HL-60 (cell line): ENCODE measurements at regions not wholly inside any gene's neighbourhood (a gene's known extent, or its start where the extent isn't known, plus 50 kb on each side); places are given as distances from the start of the nearest gene placed in this dataset.

Experiments used
- GABPA ChIP-seq: IDR thresholded peaks from 2 replicates; pipeline ENCODE4 v1.6.1; 2012; ENCODE audit warnings: low read depth
- POLR2AphosphoS5 ChIP-seq: IDR thresholded peaks from 2 replicates; pipeline ENCODE4 v1.6.1; 2012; ENCODE audit warnings: low read depth
- TF ChIP-seq, protein P1 (sequence below): IDR thresholded peaks from one replicate; pipeline ENCODE4 v1.5.1; 2011; ENCODE audit warnings: low read length, control low read depth, inconsistent platforms; ENCODE audit not compliant: insufficient read depth
- TF ChIP-seq, protein P2 (sequence below): IDR thresholded peaks from 2 replicates; pipeline ENCODE4 v1.6.1; 2012; ENCODE audit warnings: low read depth; ENCODE audit not compliant: insufficient replicate concordance

DNA sequence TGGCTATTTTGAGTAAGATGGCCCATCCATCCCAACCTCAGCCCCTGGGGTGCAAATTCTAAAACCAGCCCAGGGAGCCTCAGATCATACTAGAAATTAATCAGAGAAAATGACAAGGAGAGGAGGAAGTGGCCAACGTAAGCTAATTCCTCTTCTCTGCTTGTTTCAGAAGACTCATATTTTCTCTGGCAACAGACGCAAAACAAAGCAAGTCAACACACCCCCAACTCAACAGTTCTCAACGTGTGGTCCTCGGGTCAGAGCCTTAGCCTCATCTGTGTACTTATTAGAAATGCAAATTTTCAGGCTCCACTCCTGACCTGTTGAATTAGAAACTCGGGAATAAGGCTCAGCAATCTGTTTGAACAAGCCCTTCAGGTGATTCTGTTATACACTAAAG lies 413.9 kb upstream of the AUTS2 start:
- TF ChIP-seq POLR2AphosphoS5 (no peak), GABPA (no peak)
- TF ChIP-seq, protein P1, sequence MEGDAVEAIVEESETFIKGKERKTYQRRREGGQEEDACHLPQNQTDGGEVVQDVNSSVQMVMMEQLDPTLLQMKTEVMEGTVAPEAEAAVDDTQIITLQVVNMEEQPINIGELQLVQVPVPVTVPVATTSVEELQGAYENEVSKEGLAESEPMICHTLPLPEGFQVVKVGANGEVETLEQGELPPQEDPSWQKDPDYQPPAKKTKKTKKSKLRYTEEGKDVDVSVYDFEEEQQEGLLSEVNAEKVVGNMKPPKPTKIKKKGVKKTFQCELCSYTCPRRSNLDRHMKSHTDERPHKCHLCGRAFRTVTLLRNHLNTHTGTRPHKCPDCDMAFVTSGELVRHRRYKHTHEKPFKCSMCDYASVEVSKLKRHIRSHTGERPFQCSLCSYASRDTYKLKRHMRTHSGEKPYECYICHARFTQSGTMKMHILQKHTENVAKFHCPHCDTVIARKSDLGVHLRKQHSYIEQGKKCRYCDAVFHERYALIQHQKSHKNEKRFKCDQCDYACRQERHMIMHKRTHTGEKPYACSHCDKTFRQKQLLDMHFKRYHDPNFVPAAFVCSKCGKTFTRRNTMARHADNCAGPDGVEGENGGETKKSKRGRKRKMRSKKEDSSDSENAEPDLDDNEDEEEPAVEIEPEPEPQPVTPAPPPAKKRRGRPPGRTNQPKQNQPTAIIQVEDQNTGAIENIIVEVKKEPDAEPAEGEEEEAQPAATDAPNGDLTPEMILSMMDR: no peak
- TF ChIP-seq, protein P2, sequence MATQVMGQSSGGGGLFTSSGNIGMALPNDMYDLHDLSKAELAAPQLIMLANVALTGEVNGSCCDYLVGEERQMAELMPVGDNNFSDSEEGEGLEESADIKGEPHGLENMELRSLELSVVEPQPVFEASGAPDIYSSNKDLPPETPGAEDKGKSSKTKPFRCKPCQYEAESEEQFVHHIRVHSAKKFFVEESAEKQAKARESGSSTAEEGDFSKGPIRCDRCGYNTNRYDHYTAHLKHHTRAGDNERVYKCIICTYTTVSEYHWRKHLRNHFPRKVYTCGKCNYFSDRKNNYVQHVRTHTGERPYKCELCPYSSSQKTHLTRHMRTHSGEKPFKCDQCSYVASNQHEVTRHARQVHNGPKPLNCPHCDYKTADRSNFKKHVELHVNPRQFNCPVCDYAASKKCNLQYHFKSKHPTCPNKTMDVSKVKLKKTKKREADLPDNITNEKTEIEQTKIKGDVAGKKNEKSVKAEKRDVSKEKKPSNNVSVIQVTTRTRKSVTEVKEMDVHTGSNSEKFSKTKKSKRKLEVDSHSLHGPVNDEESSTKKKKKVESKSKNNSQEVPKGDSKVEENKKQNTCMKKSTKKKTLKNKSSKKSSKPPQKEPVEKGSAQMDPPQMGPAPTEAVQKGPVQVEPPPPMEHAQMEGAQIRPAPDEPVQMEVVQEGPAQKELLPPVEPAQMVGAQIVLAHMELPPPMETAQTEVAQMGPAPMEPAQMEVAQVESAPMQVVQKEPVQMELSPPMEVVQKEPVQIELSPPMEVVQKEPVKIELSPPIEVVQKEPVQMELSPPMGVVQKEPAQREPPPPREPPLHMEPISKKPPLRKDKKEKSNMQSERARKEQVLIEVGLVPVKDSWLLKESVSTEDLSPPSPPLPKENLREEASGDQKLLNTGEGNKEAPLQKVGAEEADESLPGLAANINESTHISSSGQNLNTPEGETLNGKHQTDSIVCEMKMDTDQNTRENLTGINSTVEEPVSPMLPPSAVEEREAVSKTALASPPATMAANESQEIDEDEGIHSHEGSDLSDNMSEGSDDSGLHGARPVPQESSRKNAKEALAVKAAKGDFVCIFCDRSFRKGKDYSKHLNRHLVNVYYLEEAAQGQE: no peak
